ENCODE measurements at regions not wholly inside any gene's neighbourhood (a gene's known extent, or its start where the extent isn't known, plus 50 kb on each side); places are given as distances from the start of the nearest gene placed in this dataset.

DNA sequence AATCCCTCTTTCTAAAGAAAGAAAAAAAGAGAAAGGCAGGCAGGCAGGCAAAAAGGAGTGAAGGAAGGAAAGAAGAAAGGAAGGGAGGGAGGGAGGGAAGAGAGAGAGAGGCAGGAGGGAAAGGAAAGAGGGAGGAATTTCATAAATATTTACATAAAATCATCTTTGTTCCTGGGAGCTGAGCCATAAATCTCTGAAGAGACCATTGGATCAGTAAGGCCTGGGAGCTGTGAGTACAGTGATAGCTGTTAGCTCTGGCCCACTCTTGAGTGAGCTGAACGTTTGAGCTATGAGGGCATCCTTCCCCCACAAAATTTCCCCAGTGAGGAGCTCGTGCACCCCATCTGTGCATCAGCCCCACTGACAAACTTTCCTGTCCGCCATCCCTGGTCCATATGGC is 224.0 kb downstream of the SOD2 start:
- no peak for TF ChIP-seq GATA1 (IDR thresholded peaks at IDR 0.05; ENCODE audit: low read depth, low read length)
- no peak for DNase-seq

- TF ChIP-seq GATA1 (IDR thresholded peaks at IDR 0.05; ENCODE audit: low read depth, low read length) (no peak), POLR2A (IDR thresholded peaks at IDR 0.05; ENCODE audit: low read length) (no peak)
- DNase-seq, result peak in 1 of 2 experiments; percentile 28
Measured at GRCh38 chr6:159467473-159468041, 225.5 kb downstream of the SOD2 start.

- TF ChIP-seq GATA1 (IDR thresholded peaks at IDR 0.05; ENCODE audit: low read depth, low read length), result no peak
- TF ChIP-seq POLR2A (IDR thresholded peaks at IDR 0.05; ENCODE audit: low read length), result no peak
- DNase-seq, result peak; percentile 14 to 43
Measured at GRCh38 chr6:159466926-159467325, 226.1 kb downstream of the SOD2 start.

GRCh38 chr6:159464816-159465215 is 228.2 kb downstream of the SOD2 start:
- no peak for DNase-seq
- TF ChIP-seq POLR2A (IDR thresholded peaks at IDR 0.05; ENCODE audit: low read length) (no peak), GATA1 (IDR thresholded peaks at IDR 0.05; ENCODE audit: low read depth, low read length) (no peak)

- DNase-seq, result peak; percentile 6 to 18
Measured at GRCh38 chr6:159463119-159463829, 229.8 kb downstream of the SOD2 start.

GRCh38 chr6:159462431-159462830 is 230.6 kb downstream of the SOD2 start:
- TF ChIP-seq POLR2A (IDR thresholded peaks at IDR 0.05; ENCODE audit: low read length) (no peak), GATA1 (IDR thresholded peaks at IDR 0.05; ENCODE audit: low read depth, low read length) (no peak)
- no peak for DNase-seq

More at GRCh38 chr6:159463119-159463829, 229.8 kb downstream of the SOD2 start:
- TF ChIP-seq POLR2A (IDR thresholded peaks at IDR 0.05; ENCODE audit: low read length), result no peak
- TF ChIP-seq GATA1 (IDR thresholded peaks at IDR 0.05; ENCODE audit: low read depth, low read length), result no peak

GRCh38 chr6:159461998-159462397 is 231.0 kb downstream of the SOD2 start:
- TF ChIP-seq POLR2A (IDR thresholded peaks at IDR 0.05; ENCODE audit: low read length), result no peak
- TF ChIP-seq GATA1 (IDR thresholded peaks at IDR 0.05; ENCODE audit: low read depth, low read length), result no peak
- DNase-seq, result no peak

DNA sequence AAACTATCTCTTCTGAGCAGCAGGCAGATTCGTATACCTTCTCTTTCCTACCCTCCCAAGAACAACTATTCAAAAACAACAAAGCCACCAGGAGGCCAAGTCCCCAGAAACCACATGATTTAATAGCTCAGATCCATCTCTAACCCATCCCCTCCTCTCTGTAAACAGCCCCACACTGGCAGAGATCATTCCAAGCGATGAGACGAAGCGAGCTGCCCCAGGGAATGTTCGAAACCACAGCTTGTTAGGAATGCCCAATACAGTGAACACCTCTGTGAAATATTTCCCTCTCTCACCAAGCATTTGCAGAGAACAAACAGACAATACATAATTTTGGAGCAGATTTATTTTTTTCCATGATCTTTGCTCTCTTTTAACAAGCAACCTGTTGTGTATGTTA is 231.8 kb downstream of the SOD2 start:
- TF ChIP-seq POLR2A (IDR thresholded peaks at IDR 0.05; ENCODE audit: low read length) (no peak), GATA1 (IDR thresholded peaks at IDR 0.05; ENCODE audit: low read depth, low read length) (no peak)
- no peak for DNase-seq

DNA sequence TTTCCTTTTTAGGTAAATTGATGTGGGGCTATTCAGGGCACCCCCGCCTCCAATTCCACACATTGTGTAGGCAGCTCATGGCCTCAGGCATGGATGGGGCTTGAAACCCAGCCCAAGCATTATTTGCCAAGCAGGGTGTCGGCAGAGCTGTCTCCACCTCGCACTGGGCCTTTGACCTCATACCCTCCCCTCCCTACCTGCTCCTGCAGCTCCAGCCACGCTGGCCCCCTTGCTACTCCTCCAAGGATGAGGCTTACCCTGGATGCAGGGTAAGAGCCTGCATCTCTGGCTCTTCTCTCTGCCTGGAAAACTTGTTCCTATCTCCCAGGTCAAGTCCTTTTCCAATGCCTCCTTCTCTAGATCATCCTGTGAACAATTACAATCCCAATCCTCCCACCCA is 232.6 kb downstream of the SOD2 start:
- TF ChIP-seq GATA1 (IDR thresholded peaks at IDR 0.05; ENCODE audit: low read depth, low read length), result no peak
- TF ChIP-seq POLR2A (IDR thresholded peaks at IDR 0.05; ENCODE audit: low read length), result no peak

DNA sequence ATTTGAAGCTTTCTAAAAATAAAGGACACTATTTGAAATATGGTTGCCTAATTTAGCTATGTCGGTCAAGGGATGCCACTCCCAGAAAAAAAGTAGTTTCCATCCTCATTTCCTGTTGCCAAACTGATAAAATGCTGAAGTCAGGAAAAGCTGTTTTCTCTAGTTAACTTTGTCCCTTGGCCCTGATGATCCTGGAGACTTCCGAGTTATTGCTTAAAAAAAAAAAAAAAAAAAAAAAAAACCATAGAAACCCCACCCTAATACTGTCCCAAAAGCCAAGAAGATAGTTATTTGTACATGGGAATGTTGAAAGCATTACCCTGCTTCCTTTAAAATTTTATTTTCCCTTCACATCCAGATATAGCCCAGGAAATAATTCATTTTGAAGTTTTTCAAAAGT is 236.7 kb downstream of the SOD2 start:
- DNase-seq, result no peak
- TF ChIP-seq GATA1 (IDR thresholded peaks at IDR 0.05; ENCODE audit: low read depth, low read length) (no peak), POLR2A (IDR thresholded peaks at IDR 0.05; ENCODE audit: low read length) (no peak)

More for the DNA sequence above, 232.6 kb downstream of the SOD2 start:
- no peak for DNase-seq

DNA sequence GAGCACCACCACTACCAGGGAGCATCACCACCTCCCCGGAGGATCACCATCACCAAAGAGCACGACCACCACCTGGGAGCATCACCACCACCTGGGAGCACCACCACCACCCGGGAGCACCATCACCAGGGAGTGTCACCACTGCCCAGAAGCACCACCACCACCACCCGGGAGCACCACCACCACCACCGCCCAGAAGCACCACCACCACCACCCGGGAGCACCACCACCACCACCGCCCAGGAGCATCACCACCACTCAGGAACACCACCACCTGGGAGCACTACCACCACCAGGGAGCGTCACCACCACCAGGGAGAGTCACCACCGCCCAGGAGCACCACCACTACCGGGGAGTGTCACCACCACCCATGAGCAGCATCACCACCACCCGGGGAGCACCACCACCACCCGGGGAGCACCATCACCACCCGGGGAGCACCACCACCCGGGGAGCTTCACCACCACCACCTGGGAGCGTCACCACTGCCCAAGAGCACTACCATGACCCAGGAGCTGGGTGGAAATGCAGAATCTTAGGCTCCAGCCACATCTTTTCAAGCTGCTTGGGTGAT is 237.3 kb downstream of the SOD2 start:
- no peak for DNase-seq
- TF ChIP-seq POLR2A (IDR thresholded peaks at IDR 0.05; ENCODE audit: low read length), result no peak
- TF ChIP-seq GATA1 (IDR thresholded peaks at IDR 0.05; ENCODE audit: low read depth, low read length), result no peak

DNA sequence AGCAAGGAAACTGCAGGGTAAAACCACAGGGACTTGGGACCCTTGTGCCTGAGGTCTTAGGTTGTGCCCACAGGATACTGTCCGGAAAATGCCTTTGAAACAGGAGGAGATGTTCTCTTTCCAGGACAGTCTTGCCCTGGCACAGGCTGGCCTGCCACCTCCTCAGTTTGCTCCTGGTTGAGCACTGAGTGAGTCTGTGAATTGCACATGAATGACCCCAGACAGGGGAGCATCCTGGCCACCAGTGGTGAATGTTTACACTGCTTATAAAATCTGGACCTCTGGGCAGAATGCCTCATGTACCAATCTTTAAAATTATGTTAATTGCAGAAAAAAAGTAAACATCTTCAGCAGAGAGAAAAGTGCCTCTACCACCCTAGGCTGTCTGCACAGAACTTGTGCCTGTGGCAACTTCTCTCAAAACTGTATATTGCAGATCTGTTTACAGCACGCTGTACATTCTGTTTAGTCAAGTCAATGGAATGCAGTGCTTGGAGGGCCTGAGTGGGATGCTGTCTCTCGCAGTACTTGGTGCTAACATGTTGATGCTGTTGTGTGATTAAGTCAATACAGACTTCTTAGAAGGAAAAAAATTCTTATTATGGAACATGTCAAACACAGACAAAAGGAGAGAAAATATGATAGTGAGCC is 242.1 kb downstream of the SOD2 start:
- no peak for DNase-seq
- no peak for TF ChIP-seq POLR2A (IDR thresholded peaks at IDR 0.05; ENCODE audit: low read length)
- TF ChIP-seq GATA1 (IDR thresholded peaks at IDR 0.05; ENCODE audit: low read depth, low read length), result no peak

DNA sequence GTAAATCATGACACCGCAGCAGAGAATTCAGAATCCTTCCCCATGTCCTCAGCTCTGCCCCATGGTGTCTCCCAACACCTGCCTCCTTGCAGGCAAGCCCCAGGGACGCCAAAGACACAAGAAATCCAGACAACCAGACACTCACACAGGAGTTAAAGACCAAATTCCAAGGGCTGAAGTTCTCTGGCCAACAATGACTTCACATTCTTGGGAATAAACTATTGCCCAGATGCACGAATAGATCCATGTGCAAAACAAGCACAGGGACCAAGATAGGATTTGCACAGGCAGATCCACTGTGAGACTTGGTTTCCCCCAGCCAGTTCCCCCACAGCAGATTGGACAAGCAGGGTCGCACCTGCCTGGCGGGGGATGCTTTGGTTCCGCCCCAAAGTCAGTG is 246.7 kb downstream of the SOD2 start:
- TF ChIP-seq POLR2A (IDR thresholded peaks at IDR 0.05; ENCODE audit: low read length), result no peak
- no peak for DNase-seq

GRCh38 chr6:159445351-159445750 is 247.7 kb downstream of the SOD2 start:
- no peak for DNase-seq
- TF ChIP-seq GATA1 (IDR thresholded peaks at IDR 0.05; ENCODE audit: low read depth, low read length), result no peak
- no peak for TF ChIP-seq POLR2A (IDR thresholded peaks at IDR 0.05; ENCODE audit: low read length)
